CD8-positive, alpha-beta memory T cell (primary cell): ENCODE measurements at regions not wholly inside any gene's neighbourhood (a gene's known extent, or its start where the extent isn't known, plus 50 kb on each side); places are given as distances from the start of the nearest gene placed in this dataset.
"Not testable (repeated sequence)": the region's sequence is repeated elsewhere in the genome, so short reads cannot be mapped to it uniquely, and the experiment has no call there.

Experiments used
- CTCF ChIA-PET: fragments of 350-600 bp; sonication (Branson Sonifier 250); formaldehyde crosslinking; loops from one replicate; lab custom pipeline; 2021; ENCODE audit warnings: antibody characterized with exemption; lab: Charles Lee
- POLR2A ChIA-PET: fragments of 350-600 bp; sonication (Branson Sonifier 250); formaldehyde crosslinking; loops from one replicate; lab custom pipeline; 2021; ENCODE audit warnings: antibody characterized with exemption; lab: Charles Lee
- DNase-seq, 5 donors: peaks; one replicate each; pipeline versions ENCODE4 v3.0.0 to v3.0.0-alpha.2; 2020 to 2022; ENCODE audit warnings: mixed read lengths in 1 of 5
- H3K27ac ChIP-seq: one replicate; pipeline ENCODE4 v1.7.0; 2013; ENCODE audit warnings: low read depth, mild to moderate bottlenecking, low read length, moderate library complexity
- H3K27me3 ChIP-seq: 2 replicates; pipeline ENCODE4 v1.7.0; 2013; ENCODE audit warnings: low read length, mild to moderate bottlenecking; ENCODE audit not compliant: insufficient read depth, poor library complexity, severe bottlenecking
- H3K36me3 ChIP-seq: 2 replicates; pipeline ENCODE4 v1.7.0; 2013; ENCODE audit warnings: mild to moderate bottlenecking, low read length, moderate library complexity; ENCODE audit not compliant: insufficient read depth
- H3K4me1 ChIP-seq: 2 replicates; pipeline ENCODE4 v1.7.0; 2013; ENCODE audit warnings: mild to moderate bottlenecking, low read length, moderate library complexity; ENCODE audit not compliant: insufficient read depth
- H3K4me3 ChIP-seq: 2 replicates; pipeline ENCODE4 v1.7.0; 2013; ENCODE audit warnings: mild to moderate bottlenecking, low read length
- H3K9me3 ChIP-seq: 2 replicates; pipeline ENCODE4 v1.7.0; 2013; ENCODE audit warnings: mild to moderate bottlenecking, low read length
- H3K27ac Mint-ChIP-seq, 8 donors: one replicate each; pipeline ENCODE4 v1.8.0; 2020 to 2021; ENCODE audit warnings: mixed read lengths in 8 of 8, mild to moderate bottlenecking in 6 of 8, inconsistent platforms in 3 of 8, moderate library complexity in 3 of 8
- H3K27me3 Mint-ChIP-seq, 2 donors: one replicate each; pipeline ENCODE4 v1.8.0; 2020 to 2021; ENCODE audit warnings: mixed read lengths in 2 of 2, mild to moderate bottlenecking in 1 of 2, moderate library complexity in 1 of 2
- H3K36me3 Mint-ChIP-seq, 3 donors: one replicate each; pipeline ENCODE4 v1.8.0; 2020 to 2021; ENCODE audit warnings: mixed read lengths in 3 of 3, inconsistent platforms in 1 of 3, mild to moderate bottlenecking in 1 of 3
- H3K4me1 Mint-ChIP-seq, 3 donors: one replicate each; pipeline ENCODE4 v1.8.0; 2020 to 2021; ENCODE audit warnings: mixed read lengths in 3 of 3, inconsistent platforms in 1 of 3, mild to moderate bottlenecking in 1 of 3
- H3K4me3 Mint-ChIP-seq, 7 donors: one replicate each; pipeline ENCODE4 v1.8.0; 2020 to 2021; ENCODE audit warnings: mixed read lengths in 7 of 7, mild to moderate bottlenecking in 6 of 7, moderate library complexity in 4 of 7, inconsistent platforms in 2 of 7
- H3K9me3 Mint-ChIP-seq, 5 donors: one replicate each; pipeline ENCODE4 v1.8.0; 2020 to 2022; ENCODE audit warnings: mixed read lengths in 5 of 5, mild to moderate bottlenecking in 3 of 5, moderate library complexity in 2 of 5, inconsistent platforms in 1 of 5

GRCh38 chr3:159364511-159364910 is 562.7 kb downstream of the MFSD1 start:
- POLR2A ChIA-PET: no interaction called here
- Mint-ChIP-seq H3K27me3 (peaks cover 0 to 1% of the 10 kb centered on the region in 2 donors), H3K4me1 (no peaks in the 10 kb centered on the region), H3K4me3 (no peak overlapping the region), H3K9me3 (peaks cover 0 to 9% (median 0%) of the 10 kb centered on the region in 5 donors), H3K36me3 (no peaks in the 10 kb centered on the region), H3K27ac (no peak overlapping the region)
- no peak for DNase-seq
- Histone ChIP-seq H3K27me3 (no peaks in the 10 kb centered on the region), H3K4me3 (no peak overlapping the region), H3K9me3 (no peaks in the 10 kb centered on the region), H3K4me1 (no peaks in the 10 kb centered on the region), H3K27ac (no peak overlapping the region), H3K36me3 (no peaks in the 10 kb centered on the region)
- CTCF ChIA-PET: no interaction called here

GRCh38 chr3:159366476-159366875 is 564.6 kb downstream of the MFSD1 start:
- Mint-ChIP-seq H3K27ac (no peak overlapping the region), H3K27me3 (no peaks in the 10 kb centered on the region), H3K4me1 (no peaks in the 10 kb centered on the region), H3K9me3 (peaks cover 0 to 9% (median 2%) of the 10 kb centered on the region in 5 donors), H3K4me3 (no peak overlapping the region), H3K36me3 (no peaks in the 10 kb centered on the region)
- ChIA-PET CTCF (no interaction called here), POLR2A (no interaction called here)
- Histone ChIP-seq H3K36me3 (no peaks in the 10 kb centered on the region), H3K27ac (no peak overlapping the region), H3K4me1 (no peaks in the 10 kb centered on the region), H3K4me3 (no peak overlapping the region), H3K27me3 (no peaks in the 10 kb centered on the region), H3K9me3 (no peaks in the 10 kb centered on the region)
- DNase-seq: no peak

GRCh38 chr3:159371961-159372360 is 570.1 kb downstream of the MFSD1 start:
- Mint-ChIP-seq H3K27me3 (no peaks in the 10 kb centered on the region), H3K27ac (no peak overlapping the region), H3K4me1 (no peaks in the 10 kb centered on the region), H3K36me3 (no peaks in the 10 kb centered on the region), H3K4me3 (no peak overlapping the region), H3K9me3 (peaks cover 0 to 6% (median 2%) of the 10 kb centered on the region in 5 donors)
- Histone ChIP-seq H3K36me3 (no peaks in the 10 kb centered on the region), H3K4me1 (no peaks in the 10 kb centered on the region), H3K27me3 (no peaks in the 10 kb centered on the region), H3K9me3 (no peaks in the 10 kb centered on the region), H3K27ac (no peak overlapping the region), H3K4me3 (no peak overlapping the region)
- no peak for DNase-seq
- ChIA-PET CTCF (no interaction called here), POLR2A (no interaction called here)

GRCh38 chr3:159378396-159379194 is 576.7 kb downstream of the MFSD1 start:
- no peak overlapping the region for H3K27ac ChIP-seq
- no peaks in the 10 kb centered on the region for H3K9me3 ChIP-seq
- no peak overlapping the region for H3K27ac Mint-ChIP-seq
- DNase-seq: no peak
- no peaks in the 10 kb centered on the region for H3K4me1 ChIP-seq
- no peak overlapping the region for H3K4me3 ChIP-seq
- no peaks in the 10 kb centered on the region for H3K36me3 Mint-ChIP-seq
- H3K36me3 ChIP-seq: no peaks in the 10 kb centered on the region
- no peaks in the 10 kb centered on the region for H3K27me3 Mint-ChIP-seq
- no peaks in the 10 kb centered on the region for H3K27me3 ChIP-seq
- H3K4me3 Mint-ChIP-seq: no peak overlapping the region
- no peaks in the 10 kb centered on the region for H3K4me1 Mint-ChIP-seq
- H3K9me3 Mint-ChIP-seq: peaks cover 0 to 11% (median 2%) of the 10 kb centered on the region in 5 donors
- ChIA-PET POLR2A (no interaction called here), CTCF (no interaction called here)

- POLR2A ChIA-PET: no interaction called here
- Histone ChIP-seq H3K4me1 (no peaks in the 10 kb centered on the region), H3K9me3 (no peaks in the 10 kb centered on the region), H3K27ac (no peak overlapping the region), H3K27me3 (no peaks in the 10 kb centered on the region), H3K36me3 (no peaks in the 10 kb centered on the region), H3K4me3 (no peak overlapping the region)
- Mint-ChIP-seq H3K4me1 (no peaks in the 10 kb centered on the region), H3K27ac (no peak overlapping the region), H3K27me3 (no peaks in the 10 kb centered on the region), H3K9me3 (peaks cover 2 to 11% (median 3%) of the 10 kb centered on the region in 5 donors), H3K36me3 (no peaks in the 10 kb centered on the region), H3K4me3 (no peak overlapping the region)
- CTCF ChIA-PET: no interaction called here
- no peak for DNase-seq
Observed at GRCh38 chr3:159380891-159381290, 579.0 kb downstream of the MFSD1 start.

- Histone ChIP-seq H3K4me3 (no peak overlapping the region), H3K4me1 (no peaks in the 10 kb centered on the region), H3K9me3 (no peaks in the 10 kb centered on the region), H3K27ac (no peak overlapping the region), H3K36me3 (no peaks in the 10 kb centered on the region), H3K27me3 (no peaks in the 10 kb centered on the region)
- Mint-ChIP-seq H3K4me3 (no peak overlapping the region), H3K4me1 (no peaks in the 10 kb centered on the region), H3K9me3 (peaks cover 1 to 9% (median 5%) of the 10 kb centered on the region in 5 donors), H3K27me3 (no peaks in the 10 kb centered on the region), H3K36me3 (no peaks in the 10 kb centered on the region), H3K27ac (no peak overlapping the region)
- no peak for DNase-seq
- POLR2A ChIA-PET: no interaction called here
- CTCF ChIA-PET: no interaction called here
Observed at GRCh38 chr3:159390656-159391212, 588.9 kb downstream of the MFSD1 start.

- H3K36me3 Mint-ChIP-seq, H3K27me3 ChIP-seq, DNase-seq, H3K27me3 Mint-ChIP-seq, H3K4me3 Mint-ChIP-seq, H3K4me1 ChIP-seq, H3K27ac Mint-ChIP-seq, CTCF ChIA-PET, H3K36me3 ChIP-seq, H3K4me3 ChIP-seq, POLR2A ChIA-PET, H3K9me3 ChIP-seq, H3K27ac ChIP-seq, H3K4me1 Mint-ChIP-seq: not testable (repeated sequence)
- peaks cover 0 to 11% (median 5%) of the 10 kb centered on the region in 5 donors for H3K9me3 Mint-ChIP-seq
Observed at GRCh38 chr3:159397683-159398082, 591.0 kb upstream of the IL12A start.

GRCh38 chr3:159401069-159401468 is 587.6 kb upstream of the IL12A start:
- Mint-ChIP-seq H3K27ac (no peak overlapping the region), H3K27me3 (peaks cover 0 to 1% of the 10 kb centered on the region in 2 donors), H3K4me3 (no peak overlapping the region), H3K9me3 (peaks cover 3 to 14% (median 9%) of the 10 kb centered on the region in 5 donors), H3K36me3 (no peaks in the 10 kb centered on the region), H3K4me1 (no peaks in the 10 kb centered on the region)
- Histone ChIP-seq H3K4me1 (no peaks in the 10 kb centered on the region), H3K27me3 (no peaks in the 10 kb centered on the region), H3K27ac (no peak overlapping the region), H3K36me3 (no peaks in the 10 kb centered on the region), H3K4me3 (no peak overlapping the region), H3K9me3 (no peaks in the 10 kb centered on the region)
- POLR2A ChIA-PET: no interaction called here
- CTCF ChIA-PET: no interaction called here
- DNase-seq: no peak
